ENCODE measurements at regions not wholly inside any gene's neighbourhood (a gene's known extent, or its start where the extent isn't known, plus 50 kb on each side); places are given as distances from the start of the nearest gene placed in this dataset.

DNA sequence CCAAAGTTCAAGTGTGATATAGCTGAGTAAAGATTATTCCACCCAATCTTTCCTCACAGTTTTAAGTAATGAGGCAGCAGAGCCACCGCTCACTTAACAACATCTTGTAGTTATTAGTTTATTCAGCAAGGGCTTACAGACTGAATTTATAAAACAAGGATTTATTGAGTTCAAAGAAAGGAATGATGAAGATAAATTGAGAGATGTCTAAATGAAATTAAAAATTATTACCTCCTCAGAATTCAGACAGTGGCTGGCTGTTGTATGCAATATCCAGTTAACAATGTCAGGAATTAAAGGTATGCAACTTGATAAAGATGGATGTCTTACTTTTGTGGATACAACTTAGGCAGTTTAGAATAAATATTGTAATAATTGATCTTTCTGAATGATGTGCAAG, 927.3 kb upstream of the CDH2 start:
- no peak for TF ChIP-seq CTCF (IDR thresholded peaks at IDR 0.05)
- no peak for TF ChIP-seq POLR2A (IDR thresholded peaks at IDR 0.05)

Measured in body of pancreas (tissue), 4 donors.